ENCODE measurements at regions not wholly inside any gene's neighbourhood (a gene's known extent, or its start where the extent isn't known, plus 50 kb on each side); places are given as distances from the start of the nearest gene placed in this dataset.

GRCh38 chr4:19829101-19829500 lies 422.6 kb upstream of the SLIT2 start:
- WGBS, 2 donors, result 80 to 89% methylated on average over 4 of the region's 4 CpGs
- Histone ChIP-seq H3K4me3 (no peak overlapping the region), H3K27ac (no peak overlapping the region), H3K27me3 (no peaks in the 10 kb centered on the region), H3K36me3 (no peaks in the 10 kb centered on the region), H3K9me3 (no peaks in the 10 kb centered on the region), H3K4me1 (no peaks in the 10 kb centered on the region)
- FAIRE-seq (no peak), DNase-seq (no peak), ATAC-seq (no peak)
- intact Hi-C loops (cut with DNase I), result no loop called here
- TF ChIP-seq, protein P1, sequence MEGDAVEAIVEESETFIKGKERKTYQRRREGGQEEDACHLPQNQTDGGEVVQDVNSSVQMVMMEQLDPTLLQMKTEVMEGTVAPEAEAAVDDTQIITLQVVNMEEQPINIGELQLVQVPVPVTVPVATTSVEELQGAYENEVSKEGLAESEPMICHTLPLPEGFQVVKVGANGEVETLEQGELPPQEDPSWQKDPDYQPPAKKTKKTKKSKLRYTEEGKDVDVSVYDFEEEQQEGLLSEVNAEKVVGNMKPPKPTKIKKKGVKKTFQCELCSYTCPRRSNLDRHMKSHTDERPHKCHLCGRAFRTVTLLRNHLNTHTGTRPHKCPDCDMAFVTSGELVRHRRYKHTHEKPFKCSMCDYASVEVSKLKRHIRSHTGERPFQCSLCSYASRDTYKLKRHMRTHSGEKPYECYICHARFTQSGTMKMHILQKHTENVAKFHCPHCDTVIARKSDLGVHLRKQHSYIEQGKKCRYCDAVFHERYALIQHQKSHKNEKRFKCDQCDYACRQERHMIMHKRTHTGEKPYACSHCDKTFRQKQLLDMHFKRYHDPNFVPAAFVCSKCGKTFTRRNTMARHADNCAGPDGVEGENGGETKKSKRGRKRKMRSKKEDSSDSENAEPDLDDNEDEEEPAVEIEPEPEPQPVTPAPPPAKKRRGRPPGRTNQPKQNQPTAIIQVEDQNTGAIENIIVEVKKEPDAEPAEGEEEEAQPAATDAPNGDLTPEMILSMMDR (IDR thresholded peaks at IDR 0.05), result no peak

DNA sequence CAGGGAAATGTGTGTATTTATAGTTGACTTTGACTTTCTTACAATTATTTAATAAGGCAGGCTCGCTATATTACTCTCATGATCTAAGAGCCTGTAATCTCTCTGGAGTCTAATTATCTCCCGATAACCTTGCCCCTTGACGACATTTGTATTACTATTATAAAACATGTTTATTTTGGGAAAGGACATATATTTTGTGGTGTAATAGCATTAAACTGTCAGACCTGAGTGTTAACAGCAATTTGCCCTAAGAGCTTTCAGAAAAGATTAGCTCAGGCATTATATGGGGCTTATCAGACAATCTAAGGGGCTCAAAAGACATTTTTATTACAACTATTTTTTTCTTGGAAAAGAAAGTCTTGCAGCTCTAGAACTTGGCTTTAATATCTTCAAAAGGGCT lies 427.9 kb upstream of the SLIT2 start:
- Histone ChIP-seq H3K27ac (no peak overlapping the region), H3K27me3 (no peaks in the 10 kb centered on the region), H3K9me3 (no peaks in the 10 kb centered on the region), H3K4me1 (no peaks in the 10 kb centered on the region), H3K4me3 (no peak overlapping the region), H3K36me3 (no peaks in the 10 kb centered on the region)
- intact Hi-C loops (cut with DNase I), result no loop called here
- WGBS, 2 donors, result 34 to 40% methylated on average over 3 of the region's 3 CpGs
- ATAC-seq (no peak), DNase-seq (no peak), FAIRE-seq (no peak)
- TF ChIP-seq, protein P1 (IDR thresholded peaks at IDR 0.05), result no peak

- TF ChIP-seq, protein P1 (IDR thresholded peaks at IDR 0.05), result no peak
- no peaks in the 10 kb centered on the region for H3K4me1 ChIP-seq
- DNase-seq (no peak), FAIRE-seq (no peak), ATAC-seq (no peak)
- intact Hi-C loops (cut with DNase I), result no loop called here
- H3K27me3 ChIP-seq, result no peaks in the 10 kb centered on the region
- H3K27ac ChIP-seq, result no peak overlapping the region
- H3K4me3 ChIP-seq, result no peak overlapping the region
- no peaks in the 10 kb centered on the region for H3K36me3 ChIP-seq
- no peaks in the 10 kb centered on the region for H3K9me3 ChIP-seq
- WGBS, 2 donors, result 54 to 55% methylated on average over 1 of the region's 1 CpG
Observed at GRCh38 chr4:19819737-19820136, 432.0 kb upstream of the SLIT2 start.

GRCh38 chr4:19809989-19810388 lies 441.7 kb upstream of the SLIT2 start:
- H3K36me3 ChIP-seq, result no peaks in the 10 kb centered on the region
- ATAC-seq (no peak), DNase-seq (no peak), FAIRE-seq (no peak)
- H3K27ac ChIP-seq, result no peak overlapping the region
- no peaks in the 10 kb centered on the region for H3K9me3 ChIP-seq
- H3K4me1 ChIP-seq, result no peaks in the 10 kb centered on the region
- no peak overlapping the region for H3K4me3 ChIP-seq
- intact Hi-C loops (cut with DNase I), result no loop called here
- WGBS, 2 donors, result 19 to 27% methylated on average over 1 of the region's 1 CpG
- TF ChIP-seq, protein P1 (IDR thresholded peaks at IDR 0.05), result no peak
- H3K27me3 ChIP-seq, result no peaks in the 10 kb centered on the region

- TF ChIP-seq, protein P1 (IDR thresholded peaks at IDR 0.05), result no peak
- no peaks in the 10 kb centered on the region for H3K27me3 ChIP-seq
- no peaks in the 10 kb centered on the region for H3K36me3 ChIP-seq
- H3K27ac ChIP-seq, result no peak overlapping the region
- ATAC-seq (peak in 1 of 4 donors; percentile 36), DNase-seq (no peak), FAIRE-seq (no peak)
- H3K4me3 ChIP-seq, result no peak overlapping the region
- WGBS, 2 donors, result 11 to 16% methylated on average over 2 of the region's 2 CpGs
- no peaks in the 10 kb centered on the region for H3K9me3 ChIP-seq
- intact Hi-C loops (cut with DNase I), result no loop called here
- H3K4me1 ChIP-seq, result no peaks in the 10 kb centered on the region
Observed at GRCh38 chr4:19807505-19807904, 444.2 kb upstream of the SLIT2 start.
